Activated T-cell treated with anti-CD3 and anti-CD28 coated beads, Interleukin-2, amount 50 U/mL, for 48 hours (primary cell): ENCODE measurements at regions not wholly inside any gene's neighbourhood (a gene's known extent, or its start where the extent isn't known, plus 50 kb on each side); places are given as distances from the start of the nearest gene placed in this dataset.
"Not testable (repeated sequence)": the region's sequence is repeated elsewhere in the genome, so short reads cannot be mapped to it uniquely, and the experiment has no call there.

Experiments
- DNase-seq, 2 experiments: peaks; one replicate each; pipeline ENCODE4 v3.0.0-alpha.2; 2020

DNA sequence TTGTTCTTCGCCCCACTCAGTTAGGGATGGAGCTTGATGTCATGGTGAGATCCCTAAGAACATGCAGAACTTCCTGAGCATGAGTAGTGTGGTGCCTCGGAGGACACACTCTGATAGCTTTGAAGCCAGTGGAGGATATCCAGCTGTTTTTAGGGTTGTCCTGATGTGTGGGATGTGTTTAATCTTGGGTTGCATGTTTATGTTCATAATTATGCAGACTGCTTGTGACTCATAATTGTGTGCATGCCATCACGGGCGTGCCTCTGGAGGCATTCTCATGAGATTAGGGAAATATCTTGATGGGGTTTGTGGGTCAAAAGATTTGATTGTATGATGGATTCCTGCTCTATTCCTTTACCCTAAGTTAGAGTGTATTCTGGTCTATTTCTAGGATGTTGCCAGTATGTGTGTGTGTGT lies 267.4 kb upstream of the PELI2 start:
- no peak for DNase-seq

DNA sequence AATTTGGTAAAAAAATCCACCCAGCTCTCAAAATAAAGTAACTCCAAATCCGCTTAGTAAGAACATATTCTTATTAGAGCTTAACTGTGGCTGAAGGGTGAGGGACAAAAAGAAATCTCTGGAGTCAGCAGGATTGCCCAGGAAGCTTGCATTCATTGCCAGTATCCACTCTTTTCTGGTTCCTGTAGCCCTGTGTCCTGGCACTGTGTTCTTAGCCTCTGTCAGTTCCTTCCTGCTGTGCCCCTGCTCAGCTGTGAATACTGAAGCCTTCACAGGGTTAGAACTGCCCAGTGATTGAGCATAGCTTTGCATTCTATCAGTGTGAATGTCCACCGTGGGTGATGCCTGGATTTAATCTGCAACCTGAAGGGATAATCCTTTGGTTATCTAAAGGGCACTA lies 266.9 kb upstream of the PELI2 start:
- no peak for DNase-seq

DNA sequence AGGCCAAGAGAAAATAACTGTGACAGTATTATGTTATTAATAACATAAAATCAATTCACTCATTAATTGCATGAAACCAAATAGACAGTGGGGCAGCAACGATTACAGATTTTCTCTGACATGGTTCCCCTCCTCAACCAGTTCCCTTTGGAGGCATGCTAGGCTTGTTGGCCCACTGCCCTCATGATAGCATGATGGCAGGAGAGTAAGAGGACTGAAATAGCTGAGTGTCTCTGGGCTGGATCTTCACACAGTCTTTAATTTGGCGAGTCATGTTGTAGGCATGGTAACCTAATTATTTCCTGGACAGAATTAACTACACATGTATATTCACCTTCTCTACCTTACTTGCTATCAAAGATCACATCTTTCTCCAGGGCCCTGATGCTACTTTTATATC lies 266.2 kb upstream of the PELI2 start:
- DNase-seq: no peak

DNA sequence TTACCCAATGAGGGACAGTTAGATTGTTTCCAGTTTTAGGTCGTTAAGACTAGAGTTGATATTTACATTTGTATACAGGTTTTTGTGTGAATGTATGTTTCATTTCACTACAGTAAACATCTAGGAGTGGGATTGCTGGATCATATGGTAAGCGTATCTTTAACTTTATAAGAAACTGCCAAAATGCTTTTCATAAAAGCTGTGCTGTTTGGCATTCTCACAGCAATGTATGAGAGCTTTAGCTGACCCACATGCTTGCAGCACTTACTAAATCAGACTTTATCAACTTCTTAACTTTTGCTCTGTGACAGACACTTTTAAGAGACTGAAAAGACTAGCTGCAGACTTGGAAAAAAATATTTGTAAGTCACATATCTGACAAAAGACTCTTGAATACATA lies 262.5 kb upstream of the PELI2 start:
- no peak for DNase-seq

DNA sequence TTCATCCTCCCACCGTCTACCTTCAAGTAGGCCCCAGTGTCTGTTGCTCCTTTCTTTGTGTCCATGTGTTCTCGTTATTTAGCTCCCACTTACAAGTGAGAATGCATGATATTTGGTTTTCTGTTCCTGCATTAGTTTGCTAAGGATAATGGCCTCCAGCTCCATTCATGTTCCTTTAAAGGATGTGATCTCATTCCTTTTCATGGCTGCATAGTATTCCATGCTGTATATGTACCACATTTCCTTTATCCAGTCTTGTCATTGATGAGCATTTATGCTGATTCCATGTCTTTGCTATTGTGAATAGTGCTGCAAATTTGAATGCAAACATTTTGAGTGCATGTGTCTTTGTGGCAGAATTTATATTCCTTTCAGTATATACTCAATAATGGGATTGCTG lies 259.6 kb upstream of the PELI2 start:
- no peak for DNase-seq

DNA sequence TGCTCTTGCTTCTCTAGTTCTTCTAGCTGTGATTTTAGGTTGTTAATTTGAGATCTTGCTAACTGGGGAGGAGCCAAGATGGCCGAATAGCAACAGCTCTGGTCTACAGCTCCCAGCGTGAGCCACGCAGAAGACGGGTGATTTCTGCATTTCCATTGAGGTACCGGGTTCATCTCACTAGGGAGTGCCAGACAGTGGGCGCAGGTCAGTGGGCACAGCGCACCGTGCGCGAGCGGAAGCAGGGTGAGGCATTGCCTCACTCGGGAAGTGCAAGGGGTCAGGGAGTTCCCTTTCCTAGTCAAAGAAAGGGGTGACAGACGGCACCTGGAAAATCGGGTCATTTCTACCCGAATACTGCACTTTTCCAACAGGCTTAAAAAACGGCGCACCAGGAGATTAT lies 256.6 kb upstream of the PELI2 start:
- DNase-seq: not testable (repeated sequence)

DNA sequence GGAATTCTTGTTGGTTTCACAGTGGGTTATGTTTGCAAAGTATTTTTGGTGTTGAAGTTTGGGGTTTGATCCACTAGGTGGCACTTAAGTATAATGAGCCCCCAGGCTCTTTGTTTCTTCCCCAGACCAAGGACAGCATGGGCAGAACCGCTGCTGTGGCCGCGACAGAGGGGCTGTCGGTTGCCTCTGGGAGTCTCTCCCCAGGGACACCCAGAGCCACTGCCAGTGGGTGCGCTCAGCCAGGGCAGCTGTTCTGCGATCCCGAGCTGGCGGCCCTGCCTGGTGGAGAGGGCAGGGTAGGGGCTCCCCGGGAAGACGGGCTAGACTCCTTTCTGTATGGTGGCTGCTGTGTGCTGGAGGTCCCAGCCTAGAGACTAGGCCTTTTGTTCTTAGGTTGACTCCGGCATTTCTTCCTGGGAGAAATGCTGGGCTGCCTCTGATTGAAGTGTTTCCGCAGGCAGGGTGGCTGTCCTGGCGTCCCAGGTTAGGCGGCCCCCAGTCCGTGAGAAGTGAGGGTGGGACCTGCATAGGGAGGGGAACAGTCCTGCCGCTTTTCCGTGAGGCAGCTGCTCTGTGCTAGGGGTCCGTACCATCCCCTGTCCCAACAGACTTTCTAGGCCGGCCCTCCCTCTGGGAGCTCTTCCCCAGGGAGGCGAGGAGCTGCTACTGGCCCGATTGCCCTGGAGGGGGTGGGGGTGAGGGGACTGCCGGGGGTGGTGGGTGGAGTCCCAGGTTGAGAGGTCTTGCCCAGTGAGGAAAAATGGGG lies 253.1 kb upstream of the PELI2 start:
- DNase-seq: no peak

DNA sequence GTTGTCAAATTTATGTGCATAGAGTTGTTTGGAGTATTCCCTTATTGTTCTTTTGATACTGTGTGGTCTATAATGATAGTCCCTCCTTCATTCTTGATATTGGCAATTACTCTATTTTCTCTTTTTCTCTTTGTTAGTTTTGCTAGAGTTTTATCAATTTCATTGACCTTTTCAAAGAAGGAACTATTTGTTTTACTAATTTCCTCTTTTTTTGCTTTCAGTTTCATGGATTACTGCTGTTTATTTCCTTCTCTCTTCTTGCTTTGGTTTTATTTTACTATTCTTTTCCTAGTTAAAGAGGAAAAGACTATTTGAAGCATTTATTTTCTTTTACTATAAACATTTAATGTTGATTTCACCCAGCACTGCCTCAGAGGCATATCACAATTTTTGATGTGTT lies 250.9 kb upstream of the PELI2 start:
- no peak for DNase-seq

DNA sequence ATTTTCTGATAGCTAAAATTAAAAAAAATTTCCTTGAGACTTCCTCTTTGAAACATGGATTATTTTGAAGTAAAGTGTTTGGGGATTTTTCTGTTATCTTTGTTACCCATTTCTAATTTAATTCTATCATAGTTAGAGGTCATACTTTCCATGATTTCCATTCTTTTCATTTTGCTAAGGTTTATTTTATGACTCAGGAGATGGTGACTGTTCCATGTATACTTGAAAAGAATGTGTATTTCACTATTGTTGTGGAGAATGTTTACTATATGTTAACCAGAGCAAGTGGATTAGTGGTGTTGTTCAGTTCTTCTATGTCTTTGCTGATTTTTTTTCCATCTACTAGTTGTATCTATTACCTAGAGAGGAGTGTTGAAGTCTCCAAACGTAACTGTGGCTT lies 250.5 kb upstream of the PELI2 start:
- DNase-seq: no peak

DNA sequence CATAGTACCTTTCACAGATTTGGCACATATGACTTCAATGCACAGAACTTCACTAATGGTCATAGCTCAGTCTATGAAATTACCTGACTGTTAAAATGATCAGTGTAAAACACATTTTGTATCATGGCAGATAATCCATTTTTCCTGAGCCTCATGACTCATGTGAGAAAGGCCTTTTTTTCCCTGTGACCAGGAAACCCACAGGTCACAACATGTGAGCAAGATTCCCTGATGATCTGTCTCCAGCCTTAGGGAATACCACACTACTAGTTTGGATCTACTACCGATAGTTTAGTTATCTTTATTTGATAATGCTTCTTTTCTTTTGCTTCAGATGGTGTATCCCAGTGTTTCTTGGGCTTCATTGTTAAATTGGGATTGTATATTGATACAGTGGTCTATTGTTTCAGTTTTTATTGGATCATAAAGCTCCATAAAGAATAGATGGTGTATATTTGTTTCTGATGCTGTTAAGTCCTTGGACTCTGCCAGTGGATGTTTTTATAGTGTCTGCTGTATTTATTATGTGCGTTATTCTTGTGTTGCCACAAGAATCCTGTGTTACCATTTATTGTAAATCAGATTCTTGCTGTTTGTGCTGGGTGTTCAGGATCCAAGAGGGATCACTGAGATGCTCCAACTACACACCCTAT lies 248.7 kb upstream of the PELI2 start:
- no peak for DNase-seq

DNA sequence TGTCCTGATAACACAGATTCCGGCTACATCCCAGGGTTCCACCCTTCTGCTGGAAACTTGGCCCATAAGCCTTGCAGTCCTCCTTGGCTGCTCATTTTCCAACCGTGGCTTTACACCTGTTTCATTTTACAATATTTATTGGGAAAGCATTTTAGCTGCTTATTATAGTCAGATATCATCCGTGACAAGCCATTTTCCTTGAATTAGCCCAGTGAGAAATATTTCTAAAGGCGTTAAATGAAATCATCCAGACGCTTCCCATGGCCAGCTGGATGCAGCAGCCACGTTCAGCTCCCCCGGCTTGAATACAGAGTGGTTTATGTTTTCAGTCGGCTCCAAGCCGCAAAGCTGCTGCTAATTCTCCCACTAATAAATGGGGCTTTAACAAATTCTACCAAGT lies 245.0 kb upstream of the PELI2 start:
- no peak for DNase-seq

DNA sequence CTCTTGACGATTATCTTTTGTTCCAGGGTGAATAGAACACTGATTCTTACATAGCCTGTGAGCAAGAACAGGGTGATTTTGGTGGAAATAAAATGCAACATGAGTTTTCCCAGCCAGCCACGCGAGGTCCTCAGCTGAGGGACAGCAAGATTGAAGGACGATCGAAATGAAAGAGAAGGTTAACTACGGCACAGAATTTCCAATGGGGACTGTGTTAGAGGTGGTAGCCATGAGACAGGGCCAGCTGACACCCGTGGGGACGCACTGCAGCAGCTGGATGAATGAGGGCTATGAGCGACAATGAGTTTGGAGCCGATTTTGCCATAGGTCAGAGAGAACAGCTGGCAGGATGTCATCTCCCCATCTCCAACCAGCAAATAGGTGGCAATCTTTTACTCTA lies 243.4 kb upstream of the PELI2 start:
- no peak for DNase-seq

DNA sequence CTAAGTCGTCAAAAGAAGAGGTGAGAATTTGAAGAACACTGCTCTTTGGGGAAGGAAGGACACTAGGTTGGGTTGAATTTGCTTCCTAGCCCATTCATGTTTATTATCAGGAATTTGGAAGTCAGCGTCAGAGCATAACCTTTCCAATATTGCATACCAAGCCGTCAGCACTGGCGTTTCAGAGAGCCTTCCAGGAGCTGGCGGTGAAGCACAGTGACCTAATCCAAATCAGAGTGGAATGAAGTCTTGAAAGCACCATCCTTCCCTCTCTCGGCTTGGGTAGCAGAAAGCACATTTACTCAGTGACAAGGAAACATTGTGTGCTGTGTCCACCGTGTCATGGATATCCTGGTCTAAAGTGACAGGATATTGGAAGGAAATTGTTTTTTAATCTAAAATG lies 240.3 kb upstream of the PELI2 start:
- DNase-seq: no peak

DNA sequence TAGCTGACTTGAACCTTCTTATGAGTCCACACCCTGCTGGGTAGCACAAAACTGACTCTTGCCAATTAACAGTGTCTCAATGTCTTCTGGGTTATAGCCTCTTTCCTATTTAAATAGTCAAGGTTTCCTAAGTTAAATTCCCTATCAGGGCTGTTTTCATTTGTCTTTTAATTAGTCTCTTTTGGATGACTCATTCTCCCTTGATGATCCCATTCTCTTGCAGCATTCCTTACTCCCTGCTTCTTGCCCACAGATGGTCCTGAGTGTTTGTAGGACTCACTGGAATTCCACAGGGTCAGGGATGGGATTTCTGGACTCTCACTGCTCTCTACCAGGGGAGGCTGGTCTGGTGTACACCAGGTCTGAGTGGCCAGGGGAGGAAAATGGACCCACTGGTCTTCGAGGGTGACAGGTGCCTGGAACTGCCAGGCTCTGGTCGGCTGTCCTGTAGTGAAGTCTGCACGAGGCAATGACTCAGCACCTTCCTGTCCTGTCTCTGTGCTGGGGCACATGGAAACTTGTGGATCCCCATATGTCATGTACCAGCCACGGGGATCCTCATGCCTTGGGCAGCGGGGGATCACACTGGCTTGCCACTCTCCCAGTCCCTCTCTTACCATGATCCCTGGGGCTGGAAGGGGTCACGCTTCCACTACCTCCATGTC lies 236.5 kb upstream of the PELI2 start:
- no peak for DNase-seq

DNA sequence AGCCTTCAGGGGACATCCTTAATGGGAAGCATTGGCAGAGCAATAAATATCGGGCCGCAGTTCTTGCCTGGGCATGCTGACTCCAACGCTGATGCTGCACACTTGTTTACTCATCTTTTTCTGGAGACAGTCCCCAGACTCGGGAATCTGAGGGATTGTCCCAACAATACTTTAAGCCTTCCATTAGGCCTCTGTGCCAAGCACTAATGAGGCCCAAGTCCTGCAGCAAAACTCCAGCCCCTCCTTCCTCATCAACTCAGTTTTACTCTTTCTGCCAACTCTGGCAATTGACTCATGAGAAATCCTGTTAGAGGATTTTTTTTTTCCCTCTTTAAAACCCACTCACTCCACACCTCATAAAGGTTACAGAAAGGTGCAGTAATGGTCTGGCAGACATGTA lies 233.4 kb upstream of the PELI2 start:
- no peak for DNase-seq

DNA sequence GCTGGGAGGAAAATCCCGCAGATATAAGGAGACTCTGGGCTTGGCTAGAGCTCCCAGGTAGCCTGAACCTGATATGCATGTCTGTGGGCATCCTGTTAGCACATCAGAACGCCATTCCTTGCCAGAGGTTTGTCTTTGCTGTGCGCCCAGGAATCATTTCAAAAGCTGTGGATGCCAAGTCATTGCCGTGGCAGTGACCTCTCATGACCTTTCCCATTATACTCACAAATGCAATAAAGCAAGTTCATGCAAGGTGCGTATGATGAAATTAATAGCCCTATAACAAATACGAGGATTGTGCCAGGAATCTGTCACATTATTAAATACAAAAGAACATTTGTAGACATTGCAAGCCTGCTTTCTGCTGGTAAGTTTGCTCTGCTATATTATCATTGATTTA lies 229.1 kb upstream of the PELI2 start:
- DNase-seq: no peak

DNA sequence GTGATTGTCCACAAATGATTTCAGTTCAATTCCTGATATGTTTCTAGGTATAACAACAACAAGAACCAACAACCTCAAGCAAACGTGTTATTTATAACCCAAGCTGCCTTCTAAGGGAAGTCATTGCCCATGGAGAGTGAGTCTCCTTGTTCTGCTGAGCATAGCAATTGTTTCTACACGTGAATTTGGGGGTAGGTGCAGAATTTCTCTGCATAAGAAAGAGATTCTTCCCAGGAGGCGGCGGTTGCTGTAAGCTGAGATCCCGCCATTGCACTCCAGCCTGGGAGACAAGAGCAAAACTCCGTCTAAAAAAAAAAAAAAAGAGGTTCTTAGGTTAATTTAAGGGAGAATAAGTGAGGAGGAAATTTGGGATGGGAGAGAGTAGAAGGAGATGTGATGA lies 226.5 kb upstream of the PELI2 start:
- no peak for DNase-seq

DNA sequence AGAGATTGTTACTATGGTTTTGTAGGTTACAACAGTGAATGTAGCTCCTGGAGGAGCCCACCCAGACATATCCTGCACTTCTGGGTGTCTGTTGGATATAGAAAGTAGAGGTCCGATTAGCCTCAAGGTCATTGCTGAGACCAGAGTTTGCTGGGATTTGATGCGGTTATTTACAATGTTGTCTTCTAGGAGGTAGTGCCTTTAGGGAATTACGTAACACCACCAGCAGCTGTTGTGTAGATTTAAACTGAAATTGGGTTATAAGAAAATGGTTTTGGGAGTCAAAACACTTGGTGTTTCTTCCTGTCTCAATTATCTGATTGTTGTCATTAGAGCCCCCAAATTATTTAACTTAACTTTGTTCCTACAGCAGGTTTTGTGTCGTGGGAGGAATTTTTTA lies 225.3 kb upstream of the PELI2 start:
- DNase-seq: no peak

DNA sequence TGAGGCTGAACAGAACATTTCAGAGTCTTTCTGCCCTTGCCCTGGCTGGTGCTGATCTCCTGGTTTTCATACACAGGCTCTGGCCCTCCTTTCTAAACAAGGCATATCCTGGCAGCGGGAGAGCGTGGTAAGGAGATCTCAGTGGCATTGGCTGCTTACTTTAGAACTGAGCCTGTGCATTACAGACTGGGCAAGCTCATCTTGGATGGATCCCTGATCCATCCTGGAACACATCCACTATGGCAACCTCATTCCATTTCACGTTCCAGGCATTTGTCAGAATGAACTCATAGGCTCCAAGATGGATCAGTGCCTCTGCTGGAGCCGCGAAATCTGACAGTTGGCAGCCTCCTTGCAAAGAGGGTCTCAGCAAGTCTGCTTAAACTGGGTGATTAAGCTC lies 224.5 kb upstream of the PELI2 start:
- DNase-seq: no peak

DNA sequence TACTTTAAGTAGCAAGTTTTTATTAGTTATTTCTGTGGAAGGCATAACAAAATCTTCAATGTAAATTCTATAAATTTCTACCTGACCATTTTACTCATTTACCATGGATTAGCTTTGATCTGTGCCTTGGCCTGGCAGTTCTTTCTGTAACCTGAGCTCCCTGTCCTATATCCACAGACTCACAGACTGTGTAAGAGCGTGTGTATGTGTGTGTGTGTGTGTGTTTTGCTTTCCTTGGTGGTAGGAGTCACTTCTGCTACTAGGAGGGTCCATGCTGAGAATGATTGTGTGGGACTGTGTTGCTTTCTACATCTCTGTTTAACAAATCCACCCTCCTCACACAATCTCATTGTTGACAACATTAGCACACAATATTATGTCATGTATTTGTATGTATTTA lies 221.2 kb upstream of the PELI2 start:
- no peak for DNase-seq

DNA sequence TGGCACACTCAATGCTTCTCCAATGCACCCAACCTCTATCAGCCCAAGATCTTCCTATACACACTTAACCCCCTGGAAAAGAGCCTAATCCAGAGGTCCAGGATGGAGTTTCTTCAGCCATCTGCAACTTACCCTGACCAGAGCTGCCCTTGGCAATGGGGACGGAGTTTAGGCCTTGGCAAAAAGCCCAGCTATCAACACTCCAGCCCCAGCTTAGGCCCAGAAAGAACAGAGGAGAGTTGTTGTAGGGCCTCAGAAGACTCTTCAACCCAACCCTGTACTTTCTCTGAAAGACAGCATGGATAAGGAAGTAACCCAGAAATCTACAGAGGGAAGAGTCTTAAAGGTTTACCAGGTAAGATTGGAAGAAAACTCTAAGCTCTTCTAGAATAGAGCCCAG lies 219.3 kb upstream of the PELI2 start:
- DNase-seq: no peak

DNA sequence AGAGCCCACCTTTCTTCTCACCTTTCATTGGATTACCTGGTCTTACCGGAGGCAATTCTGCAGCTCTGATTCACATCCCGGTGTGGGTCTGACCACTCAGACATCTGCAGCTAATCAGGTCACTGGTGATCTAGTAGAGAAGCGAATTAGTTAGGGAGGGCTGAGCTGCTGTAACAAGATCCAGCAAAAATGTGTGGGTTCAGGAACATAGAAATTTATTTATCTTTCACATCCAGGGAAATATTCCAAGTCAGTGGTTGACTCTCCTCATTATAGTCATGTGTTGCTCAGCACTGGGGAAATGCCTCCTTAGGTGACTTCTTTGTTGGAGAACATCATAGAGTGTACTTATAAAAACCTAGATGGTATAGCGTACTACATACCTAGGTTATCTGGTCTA lies 218.7 kb upstream of the PELI2 start:
- no peak for DNase-seq

DNA sequence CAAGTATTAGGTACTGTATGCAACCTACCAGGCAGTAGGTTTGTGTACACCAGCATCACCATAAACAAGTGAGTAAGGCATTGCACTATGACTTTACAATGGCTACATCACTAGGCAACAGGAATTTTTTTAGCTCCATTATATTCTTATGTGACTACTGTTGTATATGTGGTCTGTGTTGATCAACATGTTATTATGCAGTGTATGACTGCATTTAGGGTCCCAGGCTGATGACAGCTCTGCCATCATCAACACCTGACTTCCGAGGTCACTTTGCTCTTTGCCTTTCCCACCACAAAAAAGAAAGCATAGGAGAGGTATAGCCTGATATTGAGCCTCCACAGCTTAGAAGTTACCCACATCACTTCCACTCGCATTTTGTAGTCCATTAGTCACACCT lies 217.5 kb upstream of the PELI2 start:
- no peak for DNase-seq

DNA sequence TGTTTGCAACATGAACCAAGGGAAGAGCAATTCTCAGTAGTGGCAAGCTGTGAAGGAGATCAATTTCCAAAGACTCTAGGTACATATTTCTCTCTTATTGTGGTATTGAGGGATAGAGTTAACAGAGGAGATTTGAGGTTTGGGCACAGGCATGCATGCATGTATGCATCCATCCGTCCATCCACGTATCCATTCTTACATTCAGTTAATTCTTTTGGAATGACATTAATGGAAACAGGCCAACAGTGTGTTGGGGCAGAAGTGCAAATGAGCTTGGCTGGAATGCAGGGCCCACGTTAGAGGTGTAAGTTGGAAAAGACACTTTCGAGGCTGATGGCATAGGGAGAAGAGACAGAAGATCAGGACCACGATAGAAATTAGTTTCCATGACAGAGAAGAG lies 216.9 kb upstream of the PELI2 start:
- DNase-seq: no peak

DNA sequence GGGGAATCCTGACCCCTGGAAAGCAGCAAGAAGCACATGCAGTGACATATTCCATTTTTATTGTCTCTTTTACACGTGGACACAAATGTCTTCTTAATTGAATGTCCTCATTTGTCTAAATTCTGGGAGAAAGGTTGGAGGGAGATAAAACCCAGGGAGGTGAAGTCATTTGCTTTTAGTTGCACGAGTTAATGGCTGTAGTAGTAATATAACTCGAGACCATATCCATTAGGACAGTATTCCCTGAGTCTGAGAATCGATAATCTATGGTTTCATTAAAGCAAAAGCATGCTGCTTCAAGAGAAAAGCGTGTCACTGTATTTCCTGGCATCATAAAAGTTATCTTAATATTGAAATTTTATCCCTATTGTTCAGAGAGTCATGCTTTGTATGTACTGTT lies 216.0 kb upstream of the PELI2 start:
- DNase-seq: no peak
